ENCODE measurements at regions not wholly inside any gene's neighbourhood (a gene's known extent, or its start where the extent isn't known, plus 50 kb on each side); places are given as distances from the start of the nearest gene placed in this dataset.

DNA sequence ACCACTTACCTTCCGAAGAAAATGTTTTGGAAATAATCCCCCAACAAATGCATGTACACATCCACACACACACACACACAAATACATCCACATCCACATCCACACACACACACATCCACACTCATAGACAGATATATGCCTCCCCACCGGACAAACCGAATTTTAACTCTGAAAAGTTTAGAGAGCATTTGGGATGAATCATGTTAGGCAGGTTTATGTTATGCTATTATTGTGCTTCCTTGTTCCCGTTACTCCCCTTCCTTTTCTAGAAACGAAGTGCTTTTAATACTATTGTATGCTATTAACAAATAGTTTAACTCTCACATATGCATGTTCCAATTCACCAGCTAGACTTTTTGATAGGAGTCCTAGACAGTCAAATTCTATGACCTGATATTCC, 91.5 kb downstream of the FAS start:
- dilution Hi-C loops (cut with MboI; ENCODE audit: extremely low pct_ligation_motif_present, low sequenced_read_pairs): no loop called here
- H3K4me1 ChIP-seq (ENCODE audit: control insufficient read depth, extremely low read depth, insufficient read depth, low read length): peaks cover 30% of the 10 kb centered on the region
- no peak for TF ChIP-seq JUN (IDR thresholded peaks at IDR 0.05; ENCODE audit: borderline replicate concordance, insufficient read depth, insufficient read length, low read depth)
- no peak for TF ChIP-seq GATA2 (IDR thresholded peaks at IDR 0.05; ENCODE audit: insufficient read depth, insufficient read length, low read depth, low read length)
- no peak for TF ChIP-seq FOS (IDR thresholded peaks at IDR 0.05; ENCODE audit: borderline replicate concordance, insufficient read depth, low read length)

DNA sequence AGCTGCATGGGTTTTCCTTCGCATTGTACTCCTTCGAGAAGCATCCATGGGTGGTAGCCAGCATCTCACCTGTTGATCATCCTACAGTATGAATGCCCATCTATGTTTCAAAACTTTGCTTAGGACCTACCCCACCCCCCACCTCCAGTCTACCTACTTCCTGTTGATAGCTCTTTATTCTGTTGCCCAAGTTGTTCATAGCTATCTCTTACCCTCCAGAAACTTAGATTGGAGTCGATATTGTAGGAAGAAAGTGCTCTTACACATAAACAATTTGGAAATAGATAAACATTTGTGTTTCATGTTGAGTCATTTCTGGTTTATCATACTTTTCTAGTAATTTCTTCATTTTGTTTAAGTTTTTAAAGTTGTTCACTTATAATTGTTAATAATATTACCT, 90.1 kb downstream of the FAS start:
- Histone ChIP-seq H3K9ac (replicated peaks; ENCODE audit: extremely low read depth, insufficient read depth, low read length) (no peak overlapping the region), H3K9me3 (replicated peaks; ENCODE audit: control insufficient read depth, insufficient read depth, low read length) (no peaks in the 10 kb centered on the region), H3K27ac (ENCODE audit: insufficient read depth, low read depth, low read length) (no peak overlapping the region), H3K79me2 (ENCODE audit: control insufficient read depth, insufficient read depth, low read length) (no peaks in the 10 kb centered on the region), H3K4me3 (replicated peaks in 1 of 3; ENCODE audit: insufficient read depth in 1 of 3, low read depth in 1 of 3, low read length in 3 of 3) (no peak overlapping the region), H3K36me3 (ENCODE audit: control insufficient read depth in 2 of 2, extremely low read depth in 1 of 2, insufficient read depth in 2 of 2, low read length in 2 of 2) (no peaks in the 10 kb centered on the region), H4K20me1 (replicated peaks; ENCODE audit: control insufficient read depth, extremely low read depth, insufficient read depth, low read length) (no peaks in the 10 kb centered on the region), H2AFZ (ENCODE audit: low read depth, low read length) (no peak overlapping the region), H3K9me1 (replicated peaks; ENCODE audit: control insufficient read depth, extremely low read depth, insufficient read depth, low read length) (no peaks in the 10 kb centered on the region), H3K27me3 (ENCODE audit: control insufficient read depth in 2 of 2, insufficient read depth in 2 of 2, low read length in 2 of 2) (no peaks in the 10 kb centered on the region), H3K4me1 (ENCODE audit: control insufficient read depth, extremely low read depth, insufficient read depth, low read length) (peaks cover 33% of the 10 kb centered on the region), H3K4me2 (ENCODE audit: insufficient read depth, low read length) (peak overlapping the region; percentile 8)
- ChIA-PET CTCF (interaction anchor here (1.0 kb wide), 1 partner anchor 35 kb away, joined by 3 read pairs; no protein-coding TSS in a partner anchor), POLR2A (no interaction called here)
- FAIRE-seq (peak; percentile 49), DNase-seq (ENCODE audit: low read depth, low spot score) (no peak)
- intact Hi-C loops (cut with micrococcal nuclease): loop anchor here (2.0 kb wide), 2 partner anchors 34 to 64 kb away; no protein-coding TSS in a partner anchor
- no TSS peak for BruUV-seq (replicated peaks)
- dilution Hi-C loops (cut with MboI; ENCODE audit: extremely low pct_ligation_motif_present, low sequenced_read_pairs): no loop called here
- TF ChIP-seq FOS (IDR thresholded peaks at IDR 0.05; ENCODE audit: borderline replicate concordance, insufficient read depth, low read length): peak; percentile 23
- TF ChIP-seq POLR2A (IDR thresholded peaks at IDR 0.05; ENCODE audit: low read depth, low read length): no peak
- TF ChIP-seq EZH2 (IDR thresholded peaks at IDR 0.05; ENCODE audit: borderline replicate concordance, low read depth, low read length, severe bottlenecking): no peak

More for the DNA sequence above, 91.5 kb downstream of the FAS start:
- Histone ChIP-seq H3K4me3 (replicated peaks in 1 of 3; ENCODE audit: insufficient read depth in 1 of 3, low read depth in 1 of 3, low read length in 3 of 3) (no peak overlapping the region), H3K9ac (replicated peaks; ENCODE audit: extremely low read depth, insufficient read depth, low read length) (no peak overlapping the region), H3K27me3 (ENCODE audit: control insufficient read depth in 2 of 2, insufficient read depth in 2 of 2, low read length in 2 of 2) (no peaks in the 10 kb centered on the region), H3K36me3 (ENCODE audit: control insufficient read depth in 2 of 2, extremely low read depth in 1 of 2, insufficient read depth in 2 of 2, low read length in 2 of 2) (no peaks in the 10 kb centered on the region), H3K4me2 (ENCODE audit: insufficient read depth, low read length) (peak overlapping the region; percentile 30), H3K9me3 (replicated peaks; ENCODE audit: control insufficient read depth, insufficient read depth, low read length) (no peaks in the 10 kb centered on the region), H3K27ac (ENCODE audit: insufficient read depth, low read depth, low read length) (no peak overlapping the region), H3K79me2 (ENCODE audit: control insufficient read depth, insufficient read depth, low read length) (no peaks in the 10 kb centered on the region), H2AFZ (ENCODE audit: low read depth, low read length) (peak overlapping the region; percentile 92), H4K20me1 (replicated peaks; ENCODE audit: control insufficient read depth, extremely low read depth, insufficient read depth, low read length) (no peaks in the 10 kb centered on the region), H3K9me1 (replicated peaks; ENCODE audit: control insufficient read depth, extremely low read depth, insufficient read depth, low read length) (no peaks in the 10 kb centered on the region)
- intact Hi-C loops (cut with micrococcal nuclease): no loop called here
- DNase-seq (ENCODE audit: low read depth, low spot score): peak; percentile 42
- FAIRE-seq: peak; percentile 47
- no TSS peak for BruUV-seq (replicated peaks)
- ChIA-PET POLR2A (no interaction called here), CTCF (interaction anchor here (0.6 to 2.2 kb wide), 3 partner anchors 12 to 31 kb away, joined by 3 to 7 read pairs (median 3); no protein-coding TSS in a partner anchor)
